ENCODE measurements at regions not wholly inside any gene's neighbourhood (a gene's known extent, or its start where the extent isn't known, plus 50 kb on each side); places are given as distances from the start of the nearest gene placed in this dataset.
"Not testable (repeated sequence)": the region's sequence is repeated elsewhere in the genome, so short reads cannot be mapped to it uniquely, and the experiment has no call there.

- no peaks in the 10 kb centered on the region for H3K36me3 ChIP-seq (ENCODE audit: control insufficient read depth, low read length)
- TF ChIP-seq EZH2phosphoT487 (IDR thresholded peaks at IDR 0.05; ENCODE audit: borderline replicate concordance, low read length) = no peak
- no peak for TF ChIP-seq CTCF (IDR thresholded peaks at IDR 0.05; ENCODE audit: low read depth, low read length, poor library complexity, severe bottlenecking)
Observed at GRCh38 chr16:73951481-73951880, 345.1 kb upstream of the PSMD7 start.

GRCh38 chr16:73949574-73950320, 346.9 kb upstream of the PSMD7 start:
- Histone ChIP-seq H3K4me2 (ENCODE audit: low read length) (no peak overlapping the region), H4K20me1 (ENCODE audit: control insufficient read depth, insufficient read depth, low read depth, low read length) (no peaks in the 10 kb centered on the region), H3K4me1 (ENCODE audit: control insufficient read depth, low read length) (no peaks in the 10 kb centered on the region), H3K9me3 (ENCODE audit: control insufficient read depth, insufficient read depth, low read length) (no peaks in the 10 kb centered on the region), H3K9me2 (replicated peaks; ENCODE audit: control insufficient read depth, low read length) (no peaks in the 10 kb centered on the region), H3K4me3 (ENCODE audit: low read length) (no peak overlapping the region), H3F3A (ENCODE audit: control insufficient read depth, insufficient read depth) (no peaks in the 10 kb centered on the region), H3K79me2 (ENCODE audit: control insufficient read depth, low read length) (no peaks in the 10 kb centered on the region), H3K36me3 (ENCODE audit: control insufficient read depth, low read length) (no peaks in the 10 kb centered on the region), H3K27me3 (ENCODE audit: control insufficient read depth, low read length) (no peaks in the 10 kb centered on the region), H3K27ac (ENCODE audit: low read depth, low read length) (no peak overlapping the region)
- TF ChIP-seq EZH2phosphoT487 (IDR thresholded peaks at IDR 0.05; ENCODE audit: borderline replicate concordance, low read length) (no peak), CTCF (IDR thresholded peaks at IDR 0.05; ENCODE audit: low read depth, low read length, poor library complexity, severe bottlenecking) (no peak)

More at GRCh38 chr16:73951481-73951880, 345.1 kb upstream of the PSMD7 start:
- Histone ChIP-seq H3K9me2 (replicated peaks; ENCODE audit: control insufficient read depth, low read length) (no peaks in the 10 kb centered on the region), H3K79me2 (ENCODE audit: control insufficient read depth, low read length) (no peaks in the 10 kb centered on the region), H3K9me3 (ENCODE audit: control insufficient read depth, insufficient read depth, low read length) (no peaks in the 10 kb centered on the region), H3K4me1 (ENCODE audit: control insufficient read depth, low read length) (no peaks in the 10 kb centered on the region), H3K4me2 (ENCODE audit: low read length) (no peak overlapping the region), H4K20me1 (ENCODE audit: control insufficient read depth, insufficient read depth, low read depth, low read length) (no peaks in the 10 kb centered on the region), H3F3A (ENCODE audit: control insufficient read depth, insufficient read depth) (no peaks in the 10 kb centered on the region), H3K4me3 (ENCODE audit: low read length) (no peak overlapping the region), H3K27ac (ENCODE audit: low read depth, low read length) (no peak overlapping the region), H3K27me3 (ENCODE audit: control insufficient read depth, low read length) (no peaks in the 10 kb centered on the region)

GRCh38 chr16:73945631-73946030, 351.0 kb upstream of the PSMD7 start:
- Histone ChIP-seq H3K27ac (ENCODE audit: low read depth, low read length) (no peak overlapping the region), H3K9me2 (replicated peaks; ENCODE audit: control insufficient read depth, low read length) (no peaks in the 10 kb centered on the region), H4K20me1 (ENCODE audit: control insufficient read depth, insufficient read depth, low read depth, low read length) (no peaks in the 10 kb centered on the region), H3K27me3 (ENCODE audit: control insufficient read depth, low read length) (no peaks in the 10 kb centered on the region), H3K4me2 (ENCODE audit: low read length) (no peak overlapping the region), H3K4me1 (ENCODE audit: control insufficient read depth, low read length) (no peaks in the 10 kb centered on the region), H3F3A (ENCODE audit: control insufficient read depth, insufficient read depth) (no peaks in the 10 kb centered on the region), H3K4me3 (ENCODE audit: low read length) (no peak overlapping the region), H3K9me3 (ENCODE audit: control insufficient read depth, insufficient read depth, low read length) (no peaks in the 10 kb centered on the region), H3K79me2 (ENCODE audit: control insufficient read depth, low read length) (no peaks in the 10 kb centered on the region), H3K36me3 (ENCODE audit: control insufficient read depth, low read length) (no peaks in the 10 kb centered on the region)
- TF ChIP-seq CTCF (IDR thresholded peaks at IDR 0.05; ENCODE audit: low read depth, low read length, poor library complexity, severe bottlenecking) = no peak
- TF ChIP-seq EZH2phosphoT487 (IDR thresholded peaks at IDR 0.05; ENCODE audit: borderline replicate concordance, low read length) = no peak

- H3K27me3 ChIP-seq (ENCODE audit: control insufficient read depth, low read length); H3K79me2 ChIP-seq (ENCODE audit: control insufficient read depth, low read length); H3K27ac ChIP-seq (ENCODE audit: low read depth, low read length); H3K36me3 ChIP-seq (ENCODE audit: control insufficient read depth, low read length); H3K9me3 ChIP-seq (ENCODE audit: control insufficient read depth, insufficient read depth, low read length); H3K4me3 ChIP-seq (ENCODE audit: low read length); H3K4me2 ChIP-seq (ENCODE audit: low read length); H3F3A ChIP-seq (ENCODE audit: control insufficient read depth, insufficient read depth); H3K9me2 ChIP-seq (replicated peaks; ENCODE audit: control insufficient read depth, low read length); H4K20me1 ChIP-seq (ENCODE audit: control insufficient read depth, insufficient read depth, low read depth, low read length); H3K4me1 ChIP-seq (ENCODE audit: control insufficient read depth, low read length): not testable (repeated sequence)
Observed at GRCh38 chr16:73943184-73943583, 353.4 kb upstream of the PSMD7 start.

GRCh38 chr16:73940786-73941185, 355.8 kb upstream of the PSMD7 start:
- not testable (repeated sequence) for H3K27me3 ChIP-seq (ENCODE audit: control insufficient read depth, low read length); H3K4me1 ChIP-seq (ENCODE audit: control insufficient read depth, low read length); H3K36me3 ChIP-seq (ENCODE audit: control insufficient read depth, low read length); H3K9me3 ChIP-seq (ENCODE audit: control insufficient read depth, insufficient read depth, low read length); H3K27ac ChIP-seq (ENCODE audit: low read depth, low read length); H3K79me2 ChIP-seq (ENCODE audit: control insufficient read depth, low read length); H3K4me2 ChIP-seq (ENCODE audit: low read length); H3K9me2 ChIP-seq (replicated peaks; ENCODE audit: control insufficient read depth, low read length); H4K20me1 ChIP-seq (ENCODE audit: control insufficient read depth, insufficient read depth, low read depth, low read length); H3F3A ChIP-seq (ENCODE audit: control insufficient read depth, insufficient read depth); H3K4me3 ChIP-seq (ENCODE audit: low read length)

All from DOHH2 (cell line).